Ureter (tissue), 1 donor: ENCODE measurements at regions not wholly inside any gene's neighbourhood (a gene's known extent, or its start where the extent isn't known, plus 50 kb on each side); places are given as distances from the start of the nearest gene placed in this dataset.

Experiments
- DNase-seq: peaks from one replicate; pipeline ENCODE4 v3.0.0-alpha.2; 2020; ENCODE audit warnings: low spot score
- donor health status: DM: yes; HTN: yes; CAD: no.

DNA sequence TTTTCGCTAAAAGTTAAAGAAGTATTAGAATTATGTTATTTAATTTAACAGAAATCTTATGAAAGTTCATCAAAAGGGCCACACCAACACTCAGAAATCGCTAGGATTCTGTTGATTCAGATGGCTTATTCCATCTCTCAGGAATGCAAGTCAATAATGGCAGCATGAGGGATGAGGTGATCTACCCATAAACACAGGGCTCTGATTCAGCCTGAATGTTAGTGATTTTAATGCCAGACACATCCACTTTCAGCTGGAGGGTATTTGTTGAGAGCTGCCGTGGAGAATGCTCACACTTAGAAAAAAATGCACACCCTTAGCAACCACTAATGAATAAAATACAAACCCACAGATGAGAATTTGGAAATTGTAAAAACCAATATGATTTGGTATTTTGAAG lies 173.3 kb upstream of the ERBB4 start:
- DNase-seq = no peak

DNA sequence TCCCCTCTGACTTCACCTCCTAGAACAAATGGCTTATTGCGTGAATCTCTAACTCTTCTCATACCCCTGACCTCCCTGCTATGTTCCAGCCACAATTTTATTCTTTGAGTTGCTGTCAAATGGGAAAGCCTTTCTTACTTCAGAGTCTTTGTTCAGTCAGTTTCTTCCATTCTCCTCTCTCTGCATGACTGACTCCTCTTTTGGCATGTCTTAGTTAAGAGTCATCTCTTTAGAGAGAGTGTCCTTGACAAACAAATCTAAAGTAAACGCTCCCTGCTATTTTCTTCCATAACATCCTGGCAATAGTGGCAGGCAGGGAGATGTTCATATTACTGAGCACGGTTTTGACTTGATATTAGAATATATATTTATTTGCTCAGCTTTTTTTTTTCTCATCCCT lies 170.7 kb upstream of the ERBB4 start:
- no peak for DNase-seq

DNA sequence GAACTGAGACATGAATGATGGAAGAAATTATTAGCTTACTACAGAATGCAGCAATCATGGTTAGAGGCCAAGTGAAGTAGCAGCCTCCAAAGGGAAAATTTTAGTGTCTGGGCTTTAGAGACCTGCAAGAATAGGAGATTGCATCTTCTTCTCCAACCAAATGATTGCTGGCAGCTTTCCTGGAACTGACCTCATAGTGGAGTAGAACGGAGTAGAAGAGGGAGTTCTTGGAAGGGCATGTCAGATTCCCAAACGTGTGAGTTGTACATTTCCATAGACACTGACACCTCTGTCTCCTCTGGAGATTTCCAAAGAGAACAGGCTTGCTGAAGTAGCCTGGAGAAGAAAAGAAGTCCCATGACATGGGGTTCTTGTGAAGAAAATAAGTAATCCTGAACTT lies 169.8 kb upstream of the ERBB4 start:
- no peak for DNase-seq

GRCh38 chr2:212695426-212695825 lies 156.8 kb upstream of the ERBB4 start:
- DNase-seq = no peak

DNA sequence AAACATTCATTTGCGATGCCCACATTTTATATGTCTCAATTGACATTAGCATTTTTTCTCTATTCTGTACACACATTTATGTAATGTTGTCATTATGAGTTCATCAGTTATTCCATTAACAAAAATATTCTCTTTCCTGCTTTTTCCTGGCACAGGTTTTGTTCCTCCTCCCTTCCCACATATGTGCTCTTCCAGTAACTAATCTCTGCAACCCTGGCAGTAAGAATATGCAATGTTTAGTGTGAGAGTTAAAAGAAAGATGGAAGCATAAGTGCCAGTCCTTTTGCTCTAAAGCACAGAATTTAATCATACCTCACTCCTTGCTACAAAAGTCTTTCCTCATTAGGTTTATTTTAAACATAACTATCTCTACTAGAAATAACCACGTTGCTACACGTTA lies 155.8 kb upstream of the ERBB4 start:
- DNase-seq = no peak

GRCh38 chr2:212692466-212692865 lies 153.9 kb upstream of the ERBB4 start:
- no peak for DNase-seq

DNA sequence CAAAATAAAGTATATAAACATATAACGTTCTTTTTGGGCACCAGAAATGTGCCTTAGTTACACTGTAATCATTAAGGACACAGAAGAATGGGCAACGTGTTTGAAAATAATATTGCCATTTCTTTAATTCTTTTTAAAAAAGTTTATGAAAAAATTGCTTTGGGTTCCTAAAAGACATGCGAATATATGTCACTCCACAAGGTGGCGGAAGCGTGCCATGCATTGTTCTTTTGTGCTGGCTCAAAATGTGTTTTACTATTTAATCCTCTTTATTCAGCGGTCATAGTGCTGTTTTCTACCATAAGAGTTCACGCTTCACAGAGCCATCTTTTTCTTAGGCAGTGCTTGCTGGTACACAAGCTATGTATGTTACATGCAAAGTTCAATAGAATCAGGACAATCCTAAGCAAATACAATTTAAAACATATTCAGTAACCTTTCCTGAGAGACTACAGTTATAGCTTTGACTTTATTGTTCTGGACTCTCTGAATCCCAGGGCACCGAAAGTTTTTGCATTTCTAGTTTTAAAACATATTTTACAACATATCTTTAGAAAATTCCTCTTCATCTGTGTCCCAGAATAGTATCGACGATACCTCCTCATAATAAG lies 147.8 kb upstream of the ERBB4 start:
- peak; percentile 58 for DNase-seq

GRCh38 chr2:212683346-212684097 lies 144.9 kb upstream of the ERBB4 start:
- DNase-seq = no peak

- DNase-seq = no peak
Observed at GRCh38 chr2:212682937-212683336, 144.3 kb upstream of the ERBB4 start.

DNA sequence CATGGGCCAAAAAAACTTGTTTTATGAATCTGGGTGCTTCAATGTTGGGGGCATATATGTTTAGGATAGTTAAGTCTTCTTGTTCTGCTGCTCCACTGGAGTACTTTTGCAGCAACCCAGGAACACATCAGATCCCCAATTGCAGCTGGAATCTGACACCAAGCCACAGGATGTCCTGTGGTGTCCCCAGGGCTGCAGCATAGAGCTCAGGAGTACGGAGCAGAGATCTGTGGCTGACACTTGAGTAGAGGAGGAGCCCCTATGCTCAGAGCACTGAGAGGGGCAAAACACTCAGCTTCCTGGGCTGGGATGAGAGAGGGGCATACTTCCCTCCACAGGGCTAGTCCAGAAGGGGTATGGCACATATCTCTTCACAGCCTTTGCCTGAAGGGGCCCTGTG lies 138.9 kb upstream of the ERBB4 start:
- DNase-seq = no peak

DNA sequence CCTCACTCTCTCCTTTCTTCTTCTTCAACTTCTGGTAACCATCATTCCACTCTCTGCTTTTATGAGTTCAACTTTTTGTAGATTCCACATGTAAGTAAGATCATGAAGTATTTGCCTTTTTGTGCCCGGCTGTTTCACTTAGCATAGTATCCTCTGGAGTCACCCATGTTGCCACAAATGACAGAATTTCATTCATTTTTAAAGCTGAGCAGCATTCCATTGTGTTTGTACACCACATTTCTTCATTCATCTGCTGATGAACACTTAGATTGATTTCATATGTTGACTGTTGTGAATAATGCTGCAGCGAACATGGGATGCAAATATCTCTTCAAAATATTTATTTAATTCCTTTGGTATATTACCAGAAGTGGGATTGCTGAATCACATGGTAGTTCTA lies 133.6 kb upstream of the ERBB4 start:
- no peak for DNase-seq

DNA sequence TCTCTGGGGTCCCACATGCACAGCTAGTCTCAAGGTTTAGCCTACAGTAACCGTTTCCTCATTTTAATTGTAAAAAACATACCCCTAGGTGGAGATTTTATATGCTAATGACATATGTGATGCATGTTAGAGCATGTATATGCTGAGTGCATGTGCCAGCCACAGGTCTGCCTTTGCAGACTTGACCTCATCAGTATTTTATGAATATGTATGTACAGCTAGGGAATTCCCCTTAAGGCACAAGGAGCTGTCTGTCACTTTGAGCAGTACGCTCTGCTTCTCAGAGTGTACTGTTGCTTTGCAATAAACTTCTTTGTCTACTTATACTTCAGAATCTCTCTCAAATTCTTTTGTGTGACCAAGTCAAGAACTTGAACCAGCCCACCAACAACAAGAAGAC lies 131.2 kb upstream of the ERBB4 start:
- DNase-seq = no peak

DNA sequence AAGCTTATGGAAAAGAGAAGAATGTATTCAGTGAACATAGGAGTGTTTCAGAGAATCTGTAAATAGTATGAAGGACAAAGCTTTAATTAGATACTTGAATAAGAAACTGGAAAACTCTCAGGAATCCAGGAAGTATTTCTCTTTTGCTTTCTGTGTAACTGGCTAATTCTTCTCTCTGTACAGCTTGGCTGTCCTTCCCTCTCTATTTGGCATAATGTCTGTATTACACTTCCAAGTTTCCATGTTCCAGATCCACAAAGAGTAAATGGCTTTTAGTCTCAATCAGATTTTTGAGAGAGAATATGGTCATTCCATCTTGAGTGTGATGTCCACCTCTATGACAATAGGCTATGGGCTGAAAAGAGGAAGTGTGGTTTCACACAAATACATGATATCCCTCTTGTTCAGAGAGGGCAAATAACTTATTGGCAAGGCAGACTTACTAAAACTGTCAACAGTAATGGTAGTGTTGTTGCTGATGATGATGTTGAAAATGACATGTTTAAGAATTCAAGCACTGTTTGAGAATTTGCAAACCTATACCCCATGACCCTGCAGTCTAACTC lies 129.2 kb upstream of the ERBB4 start:
- no peak for DNase-seq

- no peak for DNase-seq
Observed at GRCh38 chr2:212665948-212666347, 127.3 kb upstream of the ERBB4 start.

- DNase-seq = no peak
Observed at GRCh38 chr2:212659441-212659840, 120.8 kb upstream of the ERBB4 start.

- no peak for DNase-seq
Observed at GRCh38 chr2:212649646-212650045, 111.0 kb upstream of the ERBB4 start.

DNA sequence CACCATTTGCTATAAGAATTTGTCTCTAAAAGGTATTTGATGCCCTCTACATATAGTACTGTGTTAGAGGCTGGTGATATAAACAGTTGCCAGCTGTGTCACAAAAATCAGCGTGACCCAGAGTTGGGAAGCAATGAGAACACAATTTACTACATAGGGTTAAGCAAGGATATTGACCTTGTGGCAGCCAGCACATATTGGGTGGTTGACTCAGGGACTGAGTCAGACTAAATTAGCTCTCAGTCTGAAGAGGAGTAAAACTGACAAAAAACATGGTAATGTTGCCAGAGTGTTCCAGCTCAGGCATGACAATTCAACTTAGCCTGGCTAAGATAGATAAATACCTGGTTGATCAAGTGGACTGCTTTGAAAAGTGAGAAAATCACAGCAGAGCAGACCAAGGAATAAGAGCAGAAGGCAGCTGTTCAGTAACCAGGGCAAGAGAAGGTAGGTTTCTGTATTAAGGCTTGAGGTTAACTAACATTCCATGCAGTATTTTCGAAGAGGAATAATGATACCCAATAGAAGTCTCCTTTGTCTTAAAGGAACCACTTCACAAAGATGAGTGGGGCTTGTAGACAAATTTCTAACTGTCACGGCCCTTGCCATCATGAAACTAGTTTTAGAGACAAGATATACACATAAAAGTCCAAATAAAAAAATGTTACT lies 108.2 kb upstream of the ERBB4 start:
- no peak for DNase-seq

DNA sequence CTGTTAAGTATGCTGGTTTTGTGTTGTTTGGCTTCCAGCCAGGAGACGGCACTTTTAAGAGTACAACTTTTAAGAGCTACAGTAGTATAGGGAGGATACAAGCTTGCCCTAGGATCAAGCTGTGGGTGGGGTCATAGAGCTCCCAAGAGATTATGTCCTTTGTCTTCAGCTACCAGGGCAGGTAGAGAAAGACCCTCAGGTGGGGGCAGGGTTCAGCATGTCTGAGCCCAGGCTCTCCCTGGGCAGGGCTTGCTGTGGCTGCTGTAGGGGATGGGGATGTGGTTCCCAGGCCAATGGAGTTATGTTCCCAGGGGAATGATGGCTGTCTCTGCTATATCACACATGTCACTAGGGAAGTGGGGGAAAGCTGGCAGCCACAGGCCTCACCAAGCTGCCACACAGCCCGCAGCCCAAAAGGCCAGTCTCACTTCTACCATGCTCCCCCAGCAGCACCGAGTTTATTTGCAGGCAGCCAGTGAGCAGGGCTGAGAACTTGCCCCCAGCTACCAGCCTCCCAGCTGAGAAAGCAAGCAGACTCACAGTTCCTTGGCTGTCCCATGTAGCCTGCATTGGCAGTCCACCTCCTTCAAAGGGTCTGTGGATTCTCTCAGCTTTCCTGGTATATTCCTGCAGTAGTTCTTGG lies 105.7 kb upstream of the ERBB4 start:
- DNase-seq = no peak

DNA sequence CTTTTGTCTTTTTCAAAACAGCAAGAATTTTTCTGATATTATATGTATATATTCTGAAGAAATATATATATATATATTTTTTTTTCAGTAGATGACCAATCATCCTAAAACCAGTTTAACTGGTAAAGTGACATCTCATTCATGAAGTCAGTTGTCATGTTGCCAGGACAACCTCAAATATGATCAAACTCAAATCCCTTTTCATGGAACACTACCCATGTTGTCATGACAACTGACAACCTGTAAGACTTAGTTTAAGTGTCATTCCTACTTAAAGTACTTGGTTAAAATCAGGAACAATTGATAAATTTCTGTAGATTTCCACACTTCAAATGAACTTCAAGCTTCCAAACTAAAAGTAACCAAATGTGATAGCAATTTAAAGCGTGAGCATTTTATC lies 101.8 kb upstream of the ERBB4 start:
- DNase-seq = no peak

- DNase-seq = no peak
Observed at GRCh38 chr2:212638694-212639093, 100.1 kb upstream of the ERBB4 start.

GRCh38 chr2:212628586-212628985 lies 90.0 kb upstream of the ERBB4 start:
- DNase-seq = no peak

GRCh38 chr2:212626371-212626918 lies 87.8 kb upstream of the ERBB4 start:
- no peak for DNase-seq
